Activated CD4-positive, alpha-beta T cell treated with anti-CD3 and anti-CD28 coated beads, Interleukin-2, amount 10 ng/mL, durations not matched to agents 7 days and 5 days (primary cell): ENCODE measurements at regions not wholly inside any gene's neighbourhood (a gene's known extent, or its start where the extent isn't known, plus 50 kb on each side); places are given as distances from the start of the nearest gene placed in this dataset.
"Not testable (repeated sequence)": the region's sequence is repeated elsewhere in the genome, so short reads cannot be mapped to it uniquely, and the experiment has no call there.

ENCODE experiments used
- CTCF ChIA-PET: fragments of 350-600 bp; sonication (Branson Sonifier 250); formaldehyde crosslinking; loops from one replicate; lab custom pipeline; 2021; ENCODE audit warnings: antibody characterized with exemption; lab: Charles Lee
- POLR2A ChIA-PET: fragments of 350-600 bp; sonication (Branson Sonifier 250); formaldehyde crosslinking; loops from one replicate; lab custom pipeline; 2021; ENCODE audit warnings: antibody characterized with exemption; lab: Charles Lee
- DNase-seq: peaks from one replicate; pipeline ENCODE4 v3.0.0-alpha.2; 2020
- H3K27ac Mint-ChIP-seq: one replicate; pipeline ENCODE4 v1.8.0; 2021; ENCODE audit warnings: mild to moderate bottlenecking, moderate library complexity, mixed read lengths
- H3K27me3 Mint-ChIP-seq: one replicate; pipeline ENCODE4 v1.8.0; 2021; ENCODE audit warnings: mixed read lengths
- H3K36me3 Mint-ChIP-seq: one replicate; pipeline ENCODE4 v1.8.0; 2021; ENCODE audit warnings: low read depth, mixed read lengths
- H3K4me1 Mint-ChIP-seq: one replicate; pipeline ENCODE4 v1.8.0; 2021; ENCODE audit warnings: mixed read lengths
- H3K4me3 Mint-ChIP-seq: one replicate; pipeline ENCODE4 v1.8.0; 2021; ENCODE audit warnings: mild to moderate bottlenecking, moderate library complexity, mixed read lengths
- H3K9me3 Mint-ChIP-seq: one replicate; pipeline ENCODE4 v1.8.0; 2021; ENCODE audit warnings: mixed read lengths

- Mint-ChIP-seq H3K36me3 (peaks cover 17% of the 10 kb centered on the region), H3K4me3 (no peak overlapping the region), H3K27ac (no peak overlapping the region), H3K27me3 (no peaks in the 10 kb centered on the region), H3K9me3 (peaks cover 14% of the 10 kb centered on the region), H3K4me1 (peaks cover 7% of the 10 kb centered on the region)
- ChIA-PET CTCF (interaction anchor here (0.7 to 2.8 kb wide), 7 partner anchors 8 to 30 kb away, joined by 3 to 13 read pairs (median 3); no protein-coding TSS in a partner anchor), POLR2A (no interaction called here)
- no peak for DNase-seq
Observed at GRCh38 chr7:50251765-50252164, 52.8 kb upstream of the IKZF1 start.

- Mint-ChIP-seq H3K9me3 (peaks cover 31% of the 10 kb centered on the region), H3K27ac (no peak overlapping the region), H3K4me3 (no peak overlapping the region), H3K4me1 (peaks cover 4% of the 10 kb centered on the region), H3K36me3 (peaks cover 30% of the 10 kb centered on the region), H3K27me3 (no peaks in the 10 kb centered on the region)
- DNase-seq: no peak
- POLR2A ChIA-PET: no interaction called here
- CTCF ChIA-PET: no interaction called here
Observed at GRCh38 chr7:50246551-50246950, 58.0 kb upstream of the IKZF1 start.

- CTCF ChIA-PET: not testable (repeated sequence)
Observed at GRCh38 chr7:50242111-50242510, 62.4 kb upstream of the IKZF1 start.

GRCh38 chr7:50240699-50241098 lies 63.8 kb upstream of the IKZF1 start:
- H3K27me3 Mint-ChIP-seq, H3K27ac Mint-ChIP-seq, H3K4me3 Mint-ChIP-seq, POLR2A ChIA-PET, DNase-seq: not testable (repeated sequence)
- peaks cover 36% of the 10 kb centered on the region for H3K9me3 Mint-ChIP-seq
- peaks cover 38% of the 10 kb centered on the region for H3K36me3 Mint-ChIP-seq
- H3K4me1 Mint-ChIP-seq: peaks cover 24% of the 10 kb centered on the region
- CTCF ChIA-PET: interaction anchor here (0.6 kb wide), 1 partner anchor 1187 kb away, joined by 3 read pairs; no protein-coding TSS in a partner anchor

More at GRCh38 chr7:50242111-50242510, 62.4 kb upstream of the IKZF1 start:
- H3K4me3 Mint-ChIP-seq, H3K27me3 Mint-ChIP-seq, POLR2A ChIA-PET, H3K27ac Mint-ChIP-seq, DNase-seq: not testable (repeated sequence)
- Mint-ChIP-seq H3K4me1 (peaks cover 17% of the 10 kb centered on the region), H3K9me3 (peaks cover 40% of the 10 kb centered on the region), H3K36me3 (peaks cover 34% of the 10 kb centered on the region)

- peaks cover 42% of the 10 kb centered on the region for H3K4me1 Mint-ChIP-seq
- no peak overlapping the region for H3K27ac Mint-ChIP-seq
- ChIA-PET CTCF (interaction anchor here (0.8 to 1.9 kb wide), 11 partner anchors 9 to 125 kb away, joined by 3 to 6 read pairs (median 3); no protein-coding TSS in a partner anchor), POLR2A (no interaction called here)
- H3K36me3 Mint-ChIP-seq: peaks cover 29% of the 10 kb centered on the region
- H3K27me3 Mint-ChIP-seq: no peaks in the 10 kb centered on the region
- peaks cover 35% of the 10 kb centered on the region for H3K9me3 Mint-ChIP-seq
- DNase-seq: no peak
- no peak overlapping the region for H3K4me3 Mint-ChIP-seq
Observed at GRCh38 chr7:50229964-50230363, 74.6 kb upstream of the IKZF1 start.

GRCh38 chr7:50228148-50228547 lies 76.4 kb upstream of the IKZF1 start:
- Mint-ChIP-seq H3K27ac (peak overlapping the region; percentile 92), H3K9me3 (peaks cover 28% of the 10 kb centered on the region), H3K27me3 (no peaks in the 10 kb centered on the region), H3K4me3 (peak overlapping the region; percentile 45), H3K4me1 (peaks cover 42% of the 10 kb centered on the region), H3K36me3 (peaks cover 33% of the 10 kb centered on the region)
- POLR2A ChIA-PET: interaction anchor here (1.5 kb wide), 1 partner anchor 132 kb away, joined by 4 read pairs; no protein-coding TSS in a partner anchor
- DNase-seq: no peak
- CTCF ChIA-PET: interaction anchor here (0.8 to 4.0 kb wide), 9 partner anchors 9 to 85 kb away, joined by 3 to 23 read pairs (median 6); no protein-coding TSS in a partner anchor

- ChIA-PET POLR2A (interaction anchor here (1.5 kb wide), 1 partner anchor 132 kb away, joined by 4 read pairs; no protein-coding TSS in a partner anchor), CTCF (interaction anchor here (0.8 to 4.0 kb wide), 11 partner anchors 8 to 140 kb away, joined by 3 to 23 read pairs (median 4); no protein-coding TSS in a partner anchor)
- Mint-ChIP-seq H3K4me1 (peaks cover 42% of the 10 kb centered on the region), H3K27me3 (no peaks in the 10 kb centered on the region), H3K36me3 (peaks cover 31% of the 10 kb centered on the region), H3K27ac (peak overlapping the region; percentile 92), H3K4me3 (peak overlapping the region; percentile 45), H3K9me3 (peaks cover 30% of the 10 kb centered on the region)
- DNase-seq: no peak
Observed at GRCh38 chr7:50227726-50228125, 76.8 kb upstream of the IKZF1 start.

- Mint-ChIP-seq H3K4me1 (peaks cover 42% of the 10 kb centered on the region), H3K9me3 (peaks cover 33% of the 10 kb centered on the region), H3K27me3 (no peaks in the 10 kb centered on the region), H3K27ac (peak overlapping the region; percentile 92), H3K4me3 (peak overlapping the region; percentile 26), H3K36me3 (peaks cover 33% of the 10 kb centered on the region)
- ChIA-PET CTCF (interaction anchor here (0.9 to 4.0 kb wide), 11 partner anchors 9 to 141 kb away, joined by 3 to 23 read pairs (median 4); no protein-coding TSS in a partner anchor), POLR2A (no interaction called here)
- no peak for DNase-seq
Observed at GRCh38 chr7:50226669-50227068, 77.8 kb upstream of the IKZF1 start.

- Mint-ChIP-seq H3K4me1 (peaks cover 42% of the 10 kb centered on the region), H3K9me3 (peaks cover 34% of the 10 kb centered on the region), H3K36me3 (peaks cover 34% of the 10 kb centered on the region), H3K4me3 (no peak overlapping the region), H3K27ac (peak overlapping the region; percentile 92), H3K27me3 (no peaks in the 10 kb centered on the region)
- CTCF ChIA-PET: interaction anchor here (1.0 to 4.0 kb wide), 7 partner anchors 9 to 120 kb away, joined by 3 to 23 read pairs (median 3); no protein-coding TSS in a partner anchor
- DNase-seq: no peak
- POLR2A ChIA-PET: no interaction called here
Observed at GRCh38 chr7:50226145-50226544, 78.4 kb upstream of the IKZF1 start.

GRCh38 chr7:50221433-50221832 lies 83.1 kb upstream of the IKZF1 start:
- Mint-ChIP-seq H3K4me1 (peaks cover 44% of the 10 kb centered on the region), H3K36me3 (peaks cover 36% of the 10 kb centered on the region), H3K27ac (no peak overlapping the region), H3K9me3 (peaks cover 21% of the 10 kb centered on the region), H3K4me3 (no peak overlapping the region), H3K27me3 (no peaks in the 10 kb centered on the region)
- ChIA-PET POLR2A (no interaction called here), CTCF (interaction anchor here (0.8 to 1.6 kb wide), 4 partner anchors 8 to 98 kb away, joined by 3 to 4 read pairs (median 4); no protein-coding TSS in a partner anchor)
- DNase-seq: no peak

GRCh38 chr7:50221028-50221427 lies 83.5 kb upstream of the IKZF1 start:
- DNase-seq: no peak
- ChIA-PET CTCF (interaction anchor here (0.8 to 1.6 kb wide), 4 partner anchors 8 to 106 kb away, joined by 3 to 4 read pairs (median 4); no protein-coding TSS in a partner anchor), POLR2A (no interaction called here)
- peaks cover 44% of the 10 kb centered on the region for H3K4me1 Mint-ChIP-seq
- H3K4me3 Mint-ChIP-seq: no peak overlapping the region
- H3K9me3 Mint-ChIP-seq: peaks cover 21% of the 10 kb centered on the region
- H3K27ac Mint-ChIP-seq: peak overlapping the region; percentile 16
- H3K27me3 Mint-ChIP-seq: no peaks in the 10 kb centered on the region
- H3K36me3 Mint-ChIP-seq: peaks cover 38% of the 10 kb centered on the region

GRCh38 chr7:50220273-50220672 lies 84.2 kb upstream of the IKZF1 start:
- H3K4me1 Mint-ChIP-seq: peaks cover 45% of the 10 kb centered on the region
- H3K36me3 Mint-ChIP-seq: peaks cover 41% of the 10 kb centered on the region
- POLR2A ChIA-PET: no interaction called here
- H3K9me3 Mint-ChIP-seq: peaks cover 19% of the 10 kb centered on the region
- H3K4me3 Mint-ChIP-seq: no peak overlapping the region
- no peak overlapping the region for H3K27ac Mint-ChIP-seq
- CTCF ChIA-PET: interaction anchor here (0.8 kb wide), 1 partner anchor 106 kb away, joined by 3 read pairs; no protein-coding TSS in a partner anchor
- no peaks in the 10 kb centered on the region for H3K27me3 Mint-ChIP-seq
- no peak for DNase-seq

- DNase-seq: peak; percentile 5
- ChIA-PET CTCF (interaction anchor here (1.0 to 1.1 kb wide), 2 partner anchors 9 to 128 kb away, joined by 3 read pairs; no protein-coding TSS in a partner anchor), POLR2A (no interaction called here)
- Mint-ChIP-seq H3K36me3 (peaks cover 35% of the 10 kb centered on the region), H3K27me3 (no peaks in the 10 kb centered on the region), H3K9me3 (peaks cover 18% of the 10 kb centered on the region), H3K4me3 (no peak overlapping the region), H3K27ac (peak overlapping the region; percentile 56), H3K4me1 (peaks cover 68% of the 10 kb centered on the region)
Observed at GRCh38 chr7:50217821-50218281, 86.7 kb upstream of the IKZF1 start.
